PC-9 (cell line): ENCODE measurements at regions not wholly inside any gene's neighbourhood (a gene's known extent, or its start where the extent isn't known, plus 50 kb on each side); places are given as distances from the start of the nearest gene placed in this dataset.

Experiments used
- EZH2 ChIP-seq: fragments of 200-600 bp; sonication (generic); IDR thresholded peaks from 2 replicates; pipeline ENCODE4 v1.8.0; 2017; ENCODE audit warnings: antibody characterized with exemption, low read depth
- TF ChIP-seq, protein P1 (sequence below): fragments of 200-600 bp; sonication (generic); conservative IDR thresholded peaks from 2 replicates; pipeline ENCODE4 v1.6.1; 2017; ENCODE audit warnings: mixed run types, antibody characterized with exemption, mild to moderate bottlenecking, moderate library complexity

DNA sequence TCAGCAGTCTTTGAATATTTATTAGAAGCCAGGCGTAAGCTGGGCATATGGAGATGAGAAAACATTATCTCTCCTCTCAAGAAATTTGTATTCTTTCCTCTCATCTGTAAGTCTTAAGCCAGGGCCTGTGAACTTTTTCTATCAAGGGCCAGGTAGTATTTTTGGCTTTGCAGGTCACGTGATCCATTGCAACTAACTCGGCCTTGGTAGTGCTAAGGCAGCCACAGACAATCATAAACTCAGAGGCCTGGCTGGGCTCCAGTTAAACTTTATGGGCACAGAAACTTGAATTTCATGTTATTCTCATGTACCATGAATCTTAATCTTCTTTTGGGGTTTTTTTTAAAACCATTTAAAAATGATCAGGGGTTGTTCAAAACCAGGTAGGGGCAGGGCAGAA lies 117.4 kb upstream of the PELI2 start:
- TF ChIP-seq, protein P1, sequence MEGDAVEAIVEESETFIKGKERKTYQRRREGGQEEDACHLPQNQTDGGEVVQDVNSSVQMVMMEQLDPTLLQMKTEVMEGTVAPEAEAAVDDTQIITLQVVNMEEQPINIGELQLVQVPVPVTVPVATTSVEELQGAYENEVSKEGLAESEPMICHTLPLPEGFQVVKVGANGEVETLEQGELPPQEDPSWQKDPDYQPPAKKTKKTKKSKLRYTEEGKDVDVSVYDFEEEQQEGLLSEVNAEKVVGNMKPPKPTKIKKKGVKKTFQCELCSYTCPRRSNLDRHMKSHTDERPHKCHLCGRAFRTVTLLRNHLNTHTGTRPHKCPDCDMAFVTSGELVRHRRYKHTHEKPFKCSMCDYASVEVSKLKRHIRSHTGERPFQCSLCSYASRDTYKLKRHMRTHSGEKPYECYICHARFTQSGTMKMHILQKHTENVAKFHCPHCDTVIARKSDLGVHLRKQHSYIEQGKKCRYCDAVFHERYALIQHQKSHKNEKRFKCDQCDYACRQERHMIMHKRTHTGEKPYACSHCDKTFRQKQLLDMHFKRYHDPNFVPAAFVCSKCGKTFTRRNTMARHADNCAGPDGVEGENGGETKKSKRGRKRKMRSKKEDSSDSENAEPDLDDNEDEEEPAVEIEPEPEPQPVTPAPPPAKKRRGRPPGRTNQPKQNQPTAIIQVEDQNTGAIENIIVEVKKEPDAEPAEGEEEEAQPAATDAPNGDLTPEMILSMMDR, result no peak
- no peak for TF ChIP-seq EZH2
